ENCODE measurements at regions not wholly inside any gene's neighbourhood (a gene's known extent, or its start where the extent isn't known, plus 50 kb on each side); places are given as distances from the start of the nearest gene placed in this dataset.

GRCh38 chr11:112318184-112318591 lies 57.5 kb upstream of the PLET1 start:
- POLR2A ChIA-PET, result interaction anchor here (1.2 kb wide), 1 partner anchor 47 kb away, joined by 4 read pairs; no protein-coding TSS in a partner anchor
- TF ChIP-seq CTCF (IDR thresholded peaks at IDR 0.05; ENCODE audit: low read depth, low read length), result no peak

GRCh38 chr11:112318661-112319060 lies 58.0 kb upstream of the PLET1 start:
- ChIA-PET CTCF (interaction anchor here (1.4 kb wide), 1 partner anchor 16 kb away, joined by 3 read pairs; no protein-coding TSS in a partner anchor), POLR2A (interaction anchor here (1.2 kb wide), 1 partner anchor 47 kb away, joined by 4 read pairs; no protein-coding TSS in a partner anchor)
- TF ChIP-seq CTCF (IDR thresholded peaks at IDR 0.05; ENCODE audit: low read depth, low read length), result no peak
- Histone ChIP-seq H3K27me3 (ENCODE audit: control insufficient read depth, insufficient read depth, low read length) (no peaks in the 10 kb centered on the region), H3K4me3 (ENCODE audit: low read depth, low read length) (no peak overlapping the region), H3K9me3 (ENCODE audit: control insufficient read depth, insufficient read depth, low read length) (no peaks in the 10 kb centered on the region), H3K27ac (ENCODE audit: low read depth, low read length) (peak overlapping the region; percentile 77)
- no peak for DNase-seq (ENCODE audit: low read depth, low spot score)

More at GRCh38 chr11:112318184-112318591, 57.5 kb upstream of the PLET1 start:
- peak; percentile 78 for DNase-seq (ENCODE audit: low read depth, low spot score)
- no peaks in the 10 kb centered on the region for H3K27me3 ChIP-seq (ENCODE audit: control insufficient read depth, insufficient read depth, low read length)
- peak overlapping the region; percentile 77 for H3K27ac ChIP-seq (ENCODE audit: low read depth, low read length)
- H3K4me3 ChIP-seq (ENCODE audit: low read depth, low read length), result no peak overlapping the region
- H3K9me3 ChIP-seq (ENCODE audit: control insufficient read depth, insufficient read depth, low read length), result no peaks in the 10 kb centered on the region
- CTCF ChIA-PET, result interaction anchor here (1.4 kb wide), 1 partner anchor 15 kb away, joined by 3 read pairs; no protein-coding TSS in a partner anchor

- Histone ChIP-seq H3K27ac (ENCODE audit: low read depth, low read length) (no peak overlapping the region), H3K9me3 (ENCODE audit: control insufficient read depth, insufficient read depth, low read length) (no peaks in the 10 kb centered on the region), H3K27me3 (ENCODE audit: control insufficient read depth, insufficient read depth, low read length) (no peaks in the 10 kb centered on the region), H3K4me3 (ENCODE audit: low read depth, low read length) (no peak overlapping the region)
- no peak for TF ChIP-seq CTCF (IDR thresholded peaks at IDR 0.05; ENCODE audit: low read depth, low read length)
- CTCF ChIA-PET, result interaction anchor here (1.8 kb wide), 1 partner anchor 40 kb away, joined by 4 read pairs; no protein-coding TSS in a partner anchor
- POLR2A ChIA-PET, result interaction anchor here (0.6 to 2.2 kb wide), 2 partner anchors 20 to 44 kb away, joined by 3 to 7 read pairs; no protein-coding TSS in a partner anchor
- peak; percentile 66 for DNase-seq (ENCODE audit: low read depth, low spot score)
Measured at GRCh38 chr11:112320668-112321067, 60.0 kb upstream of the PLET1 start.

- DNase-seq (ENCODE audit: low read depth, low spot score), result peak; percentile 61
- H3K27me3 ChIP-seq (ENCODE audit: control insufficient read depth, insufficient read depth, low read length), result no peaks in the 10 kb centered on the region
- no peak overlapping the region for H3K4me3 ChIP-seq (ENCODE audit: low read depth, low read length)
- POLR2A ChIA-PET, result interaction anchor here (0.5 to 2.2 kb wide), 2 partner anchors 43 to 201 kb away, joined by 3 to 7 read pairs; no protein-coding TSS in a partner anchor
- CTCF ChIA-PET, result interaction anchor here (1.8 kb wide), 1 partner anchor 41 kb away, joined by 4 read pairs; no protein-coding TSS in a partner anchor
- H3K9me3 ChIP-seq (ENCODE audit: control insufficient read depth, insufficient read depth, low read length), result no peaks in the 10 kb centered on the region
- no peak for TF ChIP-seq CTCF (IDR thresholded peaks at IDR 0.05; ENCODE audit: low read depth, low read length)
- peak overlapping the region; percentile 65 for H3K27ac ChIP-seq (ENCODE audit: low read depth, low read length)
Measured at GRCh38 chr11:112321501-112322172, 61.0 kb upstream of the PLET1 start.

Data from AG04450 (cell line).